T47D (cell line): ENCODE measurements at regions not wholly inside any gene's neighbourhood (a gene's known extent, or its start where the extent isn't known, plus 50 kb on each side); places are given as distances from the start of the nearest gene placed in this dataset.

Experiments used
- DNase-seq, 2 experiments: peaks; one replicate each; pipeline versions ENCODE4 v3.0.0 to v3.0.0-alpha.2; 2011 to 2012; ENCODE audit warnings: low read depth in 1 of 2, low spot score in 1 of 2
- JUND ChIP-seq: IDR thresholded peaks from 2 replicates; pipeline ENCODE4 v1.6.1; 2012; ENCODE audit warnings: low read depth
- in situ Hi-C: cut with HindIII; loops from 2 replicates; pipeline ENCODE4 v1.10.0; 2016; ENCODE audit warnings: low sequenced_read_pairs, low pct_unique_long_range_greater_than_20kb

DNA sequence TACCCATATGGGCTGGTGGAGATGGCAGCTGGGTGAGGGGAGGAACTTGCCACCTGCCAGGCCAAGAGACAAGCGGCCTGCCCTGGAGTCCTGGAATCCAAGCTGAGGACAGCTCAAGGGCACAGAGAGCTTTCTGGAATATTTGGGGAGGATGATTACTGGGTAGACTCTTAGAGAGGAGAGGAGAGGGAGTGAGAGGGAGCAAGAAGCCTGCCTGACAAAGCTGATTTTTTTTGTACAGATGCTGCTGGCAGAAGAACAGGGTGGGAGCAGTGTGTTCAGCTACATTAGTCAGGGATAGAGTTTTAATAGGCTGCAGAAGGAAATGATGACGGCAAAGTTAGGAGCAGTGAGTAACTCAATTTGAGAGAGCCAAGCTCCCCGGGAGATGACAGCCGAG, 299.3 kb downstream of the NXPE2 start:
- no peak for DNase-seq

GRCh38 chr11:114982141-114982540, 303.8 kb downstream of the NXPE2 start:
- DNase-seq = no peak
- in situ Hi-C loops = no loop called here
- TF ChIP-seq JUND = no peak

More for the DNA sequence above, 299.3 kb downstream of the NXPE2 start:
- no peak for TF ChIP-seq JUND
- in situ Hi-C loops = no loop called here

DNA sequence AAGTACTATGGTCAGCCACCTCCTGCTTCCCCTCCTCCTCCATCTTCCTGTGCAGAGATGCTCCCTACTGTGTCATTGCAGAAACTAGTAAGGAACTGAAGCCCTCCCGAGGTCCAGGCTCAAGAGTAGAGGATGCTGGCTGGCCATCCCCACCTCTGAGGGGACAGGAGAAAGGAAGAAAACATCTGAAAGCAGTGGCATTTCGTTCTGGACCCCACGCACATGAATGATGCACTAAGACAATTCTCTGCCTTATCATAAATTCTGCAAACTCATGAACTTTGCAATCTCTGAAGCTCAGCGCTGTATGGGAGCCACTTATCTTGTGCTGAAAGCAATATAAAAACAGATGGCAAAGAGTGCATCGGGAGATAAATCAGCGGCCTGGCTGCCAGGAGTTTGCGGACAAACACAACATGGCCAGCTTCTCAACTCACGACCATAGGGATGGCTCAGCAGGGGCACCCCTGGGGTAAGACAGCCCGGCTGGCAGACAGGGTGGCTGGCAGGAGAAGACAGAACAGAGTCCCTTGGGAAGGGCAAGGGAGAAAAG, 306.4 kb downstream of the NXPE2 start:
- in situ Hi-C loops = no loop called here
- no peak for TF ChIP-seq JUND
- DNase-seq = no peak

- in situ Hi-C loops = no loop called here
- no peak for TF ChIP-seq JUND
- DNase-seq = no peak
Measured at GRCh38 chr11:114986365-114986764, 308.0 kb downstream of the NXPE2 start.

DNA sequence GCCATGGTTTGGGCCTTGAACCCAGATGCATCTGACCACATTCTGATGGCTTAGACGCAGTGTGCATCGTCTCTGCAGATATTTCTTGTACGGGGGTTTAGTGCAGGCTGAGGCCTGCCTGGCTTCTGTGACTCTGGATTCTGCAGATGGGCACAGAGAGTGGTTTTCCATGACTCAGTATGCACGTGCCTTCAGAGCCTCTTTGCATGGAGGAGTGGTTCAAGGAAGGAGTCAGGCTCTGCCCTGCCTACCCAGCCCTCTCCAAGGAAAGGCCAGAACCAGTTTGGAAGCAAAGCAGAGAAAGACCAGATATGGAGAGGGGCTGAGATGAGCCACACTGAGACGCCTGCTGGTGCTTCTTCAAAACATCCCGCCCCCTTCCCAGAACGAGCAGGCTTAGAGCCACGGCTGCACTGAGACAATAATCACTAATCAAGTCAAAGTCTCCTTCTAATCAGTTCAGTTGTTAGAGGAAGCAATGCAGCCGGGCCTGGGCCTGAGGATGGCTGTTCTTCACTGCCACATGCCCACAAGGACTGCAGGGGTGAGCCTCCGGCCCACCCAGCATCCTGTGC, 308.9 kb downstream of the NXPE2 start:
- DNase-seq = no peak
- TF ChIP-seq JUND = no peak
- in situ Hi-C loops = no loop called here

DNA sequence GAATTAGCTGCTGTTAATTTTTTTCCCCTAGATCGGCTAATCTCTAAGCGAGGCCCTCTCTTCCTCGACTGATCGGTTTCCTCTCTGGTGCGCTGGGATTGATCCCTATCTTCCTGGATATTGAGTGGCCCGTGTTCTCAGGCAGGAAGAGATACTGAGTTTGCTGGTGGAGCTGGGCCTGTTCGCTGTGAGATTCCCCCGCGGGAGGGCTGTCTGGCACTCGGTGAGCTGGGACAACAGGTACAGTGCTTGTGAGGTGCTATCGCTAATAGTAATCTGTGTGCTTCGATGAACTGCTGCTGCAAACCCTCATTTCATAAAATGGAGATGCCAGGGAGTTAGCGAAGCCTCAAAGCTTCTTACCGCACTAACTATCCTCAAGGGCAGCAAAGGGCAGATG, 310.3 kb downstream of the NXPE2 start:
- no peak for DNase-seq
- in situ Hi-C loops = no loop called here
- no peak for TF ChIP-seq JUND

DNA sequence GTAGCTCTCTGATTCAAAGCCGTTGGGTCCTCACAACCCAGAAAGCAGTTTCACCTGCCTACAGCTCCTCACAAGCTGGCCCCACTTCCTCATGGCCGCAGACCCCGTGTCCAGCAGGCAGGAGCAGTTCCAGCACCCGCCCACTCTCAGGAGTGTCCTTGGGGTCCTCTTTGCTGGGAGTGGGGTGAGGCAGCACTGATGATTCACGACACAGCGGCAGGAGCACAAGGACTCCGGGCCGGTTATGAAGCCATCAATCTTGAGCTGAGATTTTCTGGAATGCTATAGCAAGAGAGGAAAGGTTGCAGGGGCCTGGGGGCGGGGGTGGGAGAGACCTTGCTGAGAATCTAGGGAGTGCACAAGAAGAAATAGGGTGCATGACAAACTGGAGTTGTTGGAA, 311.2 kb downstream of the NXPE2 start:
- no peak for DNase-seq
- no peak for TF ChIP-seq JUND
- in situ Hi-C loops = no loop called here

GRCh38 chr11:115005663-115006062, 327.3 kb downstream of the NXPE2 start:
- in situ Hi-C loops = no loop called here
- TF ChIP-seq JUND = no peak

GRCh38 chr11:115007851-115008250, 329.5 kb downstream of the NXPE2 start:
- in situ Hi-C loops = no loop called here
- no peak for TF ChIP-seq JUND
- DNase-seq = no peak

More at GRCh38 chr11:115005663-115006062, 327.3 kb downstream of the NXPE2 start:
- DNase-seq = no peak

- TF ChIP-seq JUND = no peak
Measured at GRCh38 chr11:115008799-115009198, 330.5 kb downstream of the NXPE2 start.

GRCh38 chr11:115017529-115017928, 339.2 kb downstream of the NXPE2 start:
- TF ChIP-seq JUND = no peak
- DNase-seq = no peak
- in situ Hi-C loops = no loop called here

More at GRCh38 chr11:115008799-115009198, 330.5 kb downstream of the NXPE2 start:
- DNase-seq = no peak
- in situ Hi-C loops = no loop called here

DNA sequence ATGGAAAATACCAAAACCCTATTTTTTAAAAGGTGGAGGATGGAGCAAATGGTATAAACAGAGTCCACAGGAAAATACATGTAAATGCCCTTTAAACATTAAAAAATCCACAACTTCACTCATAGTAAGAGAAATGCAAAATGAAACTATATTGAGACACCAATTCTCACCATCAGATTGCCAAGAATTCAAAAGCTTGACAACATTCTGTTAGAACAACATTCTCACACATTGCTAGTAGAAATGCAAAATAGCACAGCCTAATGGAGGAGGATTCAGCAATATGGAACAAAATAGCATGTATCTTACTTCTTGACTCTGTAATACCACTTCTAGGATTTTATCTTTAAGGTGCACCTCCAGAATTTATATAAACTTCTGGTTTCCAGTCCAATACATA, 351.8 kb downstream of the NXPE2 start:
- in situ Hi-C loops = no loop called here
- no peak for TF ChIP-seq JUND
- no peak for DNase-seq

- no peak for TF ChIP-seq JUND
- no peak for DNase-seq
- in situ Hi-C loops = no loop called here
Measured at GRCh38 chr11:115036406-115037180, 358.3 kb downstream of the NXPE2 start.
